ENCODE measurements at regions not wholly inside any gene's neighbourhood (a gene's known extent, or its start where the extent isn't known, plus 50 kb on each side); places are given as distances from the start of the nearest gene placed in this dataset.

- intact Hi-C loops (cut with micrococcal nuclease): no loop called here
- Mint-ChIP-seq H3K4me3 (no peak overlapping the region), H3K9me3 (peaks cover 0 to 2% (median 0%) of the 10 kb centered on the region in 8 donors), H3K4me1 (no peaks in the 10 kb centered on the region), H3K27ac (no peak overlapping the region), H3K27me3 (peaks cover 0 to 3% of the 10 kb centered on the region in 2 donors), H3K36me3 (no peaks in the 10 kb centered on the region)
- Histone ChIP-seq H3K4me3 (ENCODE audit: low read length in 2 of 2) (no peak overlapping the region), H3K36me3 (ENCODE audit: insufficient read depth, low read length) (no peaks in the 10 kb centered on the region), H3K27me3 (ENCODE audit: insufficient read depth, low read length) (no peaks in the 10 kb centered on the region), H3K9me3 (ENCODE audit: control insufficient read depth in 1 of 2, low read length in 2 of 2) (no peaks in the 10 kb centered on the region), H3K27ac (ENCODE audit: low read depth, low read length) (no peak overlapping the region), H3K4me1 (ENCODE audit: insufficient read depth, low read length) (no peaks in the 10 kb centered on the region)
- ChIA-PET CTCF (ENCODE audit: partially characterized antibody) (no interaction called here), POLR2A (ENCODE audit: partially characterized antibody) (no interaction called here)
- no peak for DNase-seq
These were observed 101.1 kb downstream of the NR1D2 start for GRCh38 chr3:24046214-24046613.

GRCh38 chr3:24047513-24047912 lies 102.4 kb downstream of the NR1D2 start:
- DNase-seq: no peak
- peaks cover 0 to 2% (median 0%) of the 10 kb centered on the region in 8 donors for H3K9me3 Mint-ChIP-seq
- H3K36me3 Mint-ChIP-seq: no peaks in the 10 kb centered on the region
- ChIA-PET POLR2A (ENCODE audit: partially characterized antibody) (no interaction called here), CTCF (ENCODE audit: partially characterized antibody) (interaction anchor here (1.2 kb wide), 1 partner anchor 11 kb away, joined by 3 read pairs; no protein-coding TSS in a partner anchor)
- H3K4me3 Mint-ChIP-seq: no peak overlapping the region
- Histone ChIP-seq H3K4me1 (ENCODE audit: insufficient read depth, low read length) (no peaks in the 10 kb centered on the region), H3K27ac (ENCODE audit: low read depth, low read length) (no peak overlapping the region), H3K9me3 (ENCODE audit: control insufficient read depth in 1 of 2, low read length in 2 of 2) (no peaks in the 10 kb centered on the region), H3K27me3 (ENCODE audit: insufficient read depth, low read length) (no peaks in the 10 kb centered on the region), H3K36me3 (ENCODE audit: insufficient read depth, low read length) (no peaks in the 10 kb centered on the region), H3K4me3 (ENCODE audit: low read length in 2 of 2) (no peak overlapping the region)
- no peaks in the 10 kb centered on the region for H3K4me1 Mint-ChIP-seq
- H3K27me3 Mint-ChIP-seq: peaks cover 0 to 3% of the 10 kb centered on the region in 2 donors
- H3K27ac Mint-ChIP-seq: no peak overlapping the region
- intact Hi-C loops (cut with micrococcal nuclease): no loop called here

GRCh38 chr3:24048843-24049242 lies 103.8 kb downstream of the NR1D2 start:
- Histone ChIP-seq H3K9me3 (ENCODE audit: control insufficient read depth in 1 of 2, low read length in 2 of 2) (no peaks in the 10 kb centered on the region), H3K27ac (ENCODE audit: low read depth, low read length) (no peak overlapping the region), H3K4me1 (ENCODE audit: insufficient read depth, low read length) (no peaks in the 10 kb centered on the region), H3K27me3 (ENCODE audit: insufficient read depth, low read length) (no peaks in the 10 kb centered on the region), H3K36me3 (ENCODE audit: insufficient read depth, low read length) (no peaks in the 10 kb centered on the region), H3K4me3 (ENCODE audit: low read length in 2 of 2) (no peak overlapping the region)
- H3K36me3 Mint-ChIP-seq: no peaks in the 10 kb centered on the region
- POLR2A ChIA-PET (ENCODE audit: partially characterized antibody): no interaction called here
- no peak for DNase-seq
- no peaks in the 10 kb centered on the region for H3K4me1 Mint-ChIP-seq
- CTCF ChIA-PET (ENCODE audit: partially characterized antibody): no interaction called here
- no peak overlapping the region for H3K27ac Mint-ChIP-seq
- intact Hi-C loops (cut with micrococcal nuclease): no loop called here
- no peak overlapping the region for H3K4me3 Mint-ChIP-seq
- peaks cover 0 to 3% (median 0%) of the 10 kb centered on the region in 8 donors for H3K9me3 Mint-ChIP-seq
- H3K27me3 Mint-ChIP-seq: peaks cover 0 to 3% of the 10 kb centered on the region in 2 donors

- DNase-seq: no peak
- H3K27ac Mint-ChIP-seq: no peak overlapping the region
- H3K4me3 Mint-ChIP-seq: no peak overlapping the region
- ChIA-PET POLR2A (ENCODE audit: partially characterized antibody) (no interaction called here), CTCF (ENCODE audit: partially characterized antibody) (no interaction called here)
- Histone ChIP-seq H3K27me3 (ENCODE audit: insufficient read depth, low read length) (no peaks in the 10 kb centered on the region), H3K36me3 (ENCODE audit: insufficient read depth, low read length) (no peaks in the 10 kb centered on the region), H3K27ac (ENCODE audit: low read depth, low read length) (no peak overlapping the region), H3K4me3 (ENCODE audit: low read length in 2 of 2) (no peak overlapping the region), H3K4me1 (ENCODE audit: insufficient read depth, low read length) (no peaks in the 10 kb centered on the region), H3K9me3 (ENCODE audit: control insufficient read depth in 1 of 2, low read length in 2 of 2) (no peaks in the 10 kb centered on the region)
- peaks cover 0 to 8% (median 3%) of the 10 kb centered on the region in 8 donors for H3K9me3 Mint-ChIP-seq
- peaks cover 0 to 3% of the 10 kb centered on the region in 2 donors for H3K27me3 Mint-ChIP-seq
- intact Hi-C loops (cut with micrococcal nuclease): no loop called here
- H3K4me1 Mint-ChIP-seq: no peaks in the 10 kb centered on the region
- no peaks in the 10 kb centered on the region for H3K36me3 Mint-ChIP-seq
These were observed 107.4 kb downstream of the NR1D2 start for GRCh38 chr3:24052446-24052845.

- Mint-ChIP-seq H3K4me3 (no peak overlapping the region), H3K27me3 (peaks cover 4 to 5% of the 10 kb centered on the region in 2 donors), H3K36me3 (no peaks in the 10 kb centered on the region), H3K27ac (no peak overlapping the region), H3K9me3 (peaks cover 0 to 12% (median 0%) of the 10 kb centered on the region in 8 donors), H3K4me1 (no peaks in the 10 kb centered on the region)
- Histone ChIP-seq H3K36me3 (ENCODE audit: insufficient read depth, low read length) (no peaks in the 10 kb centered on the region), H3K27me3 (ENCODE audit: insufficient read depth, low read length) (no peaks in the 10 kb centered on the region), H3K27ac (ENCODE audit: low read depth, low read length) (no peak overlapping the region), H3K4me3 (ENCODE audit: low read length in 2 of 2) (no peak overlapping the region), H3K9me3 (ENCODE audit: control insufficient read depth in 1 of 2, low read length in 2 of 2) (no peaks in the 10 kb centered on the region), H3K4me1 (ENCODE audit: insufficient read depth, low read length) (no peaks in the 10 kb centered on the region)
- ChIA-PET CTCF (ENCODE audit: partially characterized antibody) (no interaction called here), POLR2A (ENCODE audit: partially characterized antibody) (no interaction called here)
- DNase-seq: no peak
- intact Hi-C loops (cut with micrococcal nuclease): no loop called here
These were observed 114.0 kb downstream of the NR1D2 start for GRCh38 chr3:24058940-24059705.

DNA sequence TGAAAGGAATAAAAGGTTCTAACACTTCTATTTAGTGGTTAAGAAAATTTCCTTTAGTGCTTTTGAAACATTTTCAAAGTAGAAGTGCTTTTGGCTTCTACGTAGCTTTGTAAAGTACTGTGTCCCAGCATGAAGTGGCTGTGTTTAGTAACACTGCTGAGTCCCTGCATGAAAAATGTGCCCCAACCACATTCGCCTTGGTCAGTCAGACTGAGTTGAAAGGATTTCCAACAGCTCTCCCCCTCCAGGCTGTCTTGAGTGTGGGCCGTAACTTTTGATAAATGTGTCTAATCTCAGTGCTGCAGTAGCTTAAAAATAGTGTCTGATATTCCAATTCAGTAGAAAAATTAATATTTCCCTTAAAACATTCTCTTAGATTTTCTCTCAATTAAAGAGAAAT lies 115.0 kb downstream of the NR1D2 start:
- Histone ChIP-seq H3K4me3 (ENCODE audit: low read length in 2 of 2) (no peak overlapping the region), H3K27ac (ENCODE audit: low read depth, low read length) (no peak overlapping the region), H3K36me3 (ENCODE audit: insufficient read depth, low read length) (no peaks in the 10 kb centered on the region), H3K4me1 (ENCODE audit: insufficient read depth, low read length) (no peaks in the 10 kb centered on the region), H3K27me3 (ENCODE audit: insufficient read depth, low read length) (no peaks in the 10 kb centered on the region), H3K9me3 (ENCODE audit: control insufficient read depth in 1 of 2, low read length in 2 of 2) (no peaks in the 10 kb centered on the region)
- Mint-ChIP-seq H3K27ac (no peak overlapping the region), H3K4me1 (no peaks in the 10 kb centered on the region), H3K27me3 (peaks cover 4 to 5% of the 10 kb centered on the region in 2 donors), H3K9me3 (peaks cover 0 to 8% (median 0%) of the 10 kb centered on the region in 8 donors), H3K4me3 (no peak overlapping the region), H3K36me3 (no peaks in the 10 kb centered on the region)
- ChIA-PET CTCF (ENCODE audit: partially characterized antibody) (no interaction called here), POLR2A (ENCODE audit: partially characterized antibody) (no interaction called here)
- intact Hi-C loops (cut with micrococcal nuclease): no loop called here
- no peak for DNase-seq

GRCh38 chr3:24062916-24063315 lies 117.8 kb downstream of the NR1D2 start:
- H3K36me3 Mint-ChIP-seq: no peaks in the 10 kb centered on the region
- no peak overlapping the region for H3K4me3 Mint-ChIP-seq
- Histone ChIP-seq H3K27me3 (ENCODE audit: insufficient read depth, low read length) (no peaks in the 10 kb centered on the region), H3K27ac (ENCODE audit: low read depth, low read length) (no peak overlapping the region), H3K4me3 (ENCODE audit: low read length in 2 of 2) (no peak overlapping the region), H3K36me3 (ENCODE audit: insufficient read depth, low read length) (no peaks in the 10 kb centered on the region), H3K4me1 (ENCODE audit: insufficient read depth, low read length) (no peaks in the 10 kb centered on the region), H3K9me3 (ENCODE audit: control insufficient read depth in 1 of 2, low read length in 2 of 2) (no peaks in the 10 kb centered on the region)
- no peaks in the 10 kb centered on the region for H3K4me1 Mint-ChIP-seq
- intact Hi-C loops (cut with micrococcal nuclease): no loop called here
- CTCF ChIA-PET (ENCODE audit: partially characterized antibody): no interaction called here
- no peak overlapping the region for H3K27ac Mint-ChIP-seq
- DNase-seq: no peak
- POLR2A ChIA-PET (ENCODE audit: partially characterized antibody): no interaction called here
- peaks cover 3 to 4% of the 10 kb centered on the region in 2 donors for H3K27me3 Mint-ChIP-seq
- H3K9me3 Mint-ChIP-seq: peaks cover 0 to 2% (median 0%) of the 10 kb centered on the region in 8 donors

Measured in CD4-positive, alpha-beta memory T cell (primary cell).